GM12891 (cell line): ENCODE measurements at regions not wholly inside any gene's neighbourhood (a gene's known extent, or its start where the extent isn't known, plus 50 kb on each side); places are given as distances from the start of the nearest gene placed in this dataset.

ENCODE experiments used
- DNase-seq: peaks from one replicate; pipeline ENCODE4 v3.0.0; 2011; ENCODE audit warnings: low spot score; ENCODE audit not compliant: insufficient read length
- FAIRE-seq: peaks from 2 replicates; lab custom pipeline; 2011; peaks lifted over from hg19 to GRCh38; lab: Jason Lieb, UNC
- PAX5 ChIP-seq: IDR thresholded peaks from 2 replicates; pipeline ENCODE4 v1.6.1; 2011; ENCODE audit warnings: low read length, moderate library complexity, mild to moderate bottlenecking; ENCODE audit not compliant: insufficient read depth, severe bottlenecking
- POLR2A ChIP-seq: IDR thresholded peaks from 2 replicates; pipeline ENCODE4 v1.6.1; 2011; ENCODE audit warnings: low read depth, low read length, control low read depth
- POLR2AphosphoS5 ChIP-seq: IDR thresholded peaks from 2 replicates; pipeline ENCODE4 v1.6.1; 2011; ENCODE audit warnings: low read depth, low read length, control low read depth
- POU2F2 ChIP-seq: IDR thresholded peaks from 2 replicates; pipeline ENCODE4 v1.6.1; 2011; ENCODE audit warnings: low read depth, mild to moderate bottlenecking, control low read depth, low read length, moderate library complexity
- SPI1 ChIP-seq: IDR thresholded peaks from 2 replicates; pipeline ENCODE4 v1.6.1; 2011; ENCODE audit warnings: low read depth, low read length, control low read depth
- TAF1 ChIP-seq: IDR thresholded peaks from 2 replicates; pipeline ENCODE4 v1.6.1; 2011; ENCODE audit warnings: low read depth, low read length, control low read depth

GRCh38 chr14:89027097-89027740, 202.8 kb downstream of the TTC8 start:
- FAIRE-seq (peak; percentile 94), DNase-seq (peak; percentile 94)
- TF ChIP-seq PAX5 (no peak), POLR2A (no peak)

GRCh38 chr14:89028462-89029134, 204.1 kb downstream of the TTC8 start:
- no peak for FAIRE-seq
- TF ChIP-seq POU2F2 = no peak
- no peak for DNase-seq

- FAIRE-seq (no peak), DNase-seq (no peak)
- TF ChIP-seq POLR2AphosphoS5 (no peak), POLR2A (no peak), TAF1 (no peak), POU2F2 (no peak), SPI1 (no peak), PAX5 (no peak)
Observed at GRCh38 chr14:89029961-89030694, 205.7 kb downstream of the TTC8 start.

GRCh38 chr14:89030921-89031320, 206.5 kb downstream of the TTC8 start:
- DNase-seq (no peak), FAIRE-seq (no peak)
- TF ChIP-seq POU2F2 (no peak), SPI1 (no peak), TAF1 (no peak), POLR2AphosphoS5 (no peak), POLR2A (no peak), PAX5 (no peak)

GRCh38 chr14:89032086-89032649, 207.7 kb downstream of the TTC8 start:
- DNase-seq (no peak), FAIRE-seq (no peak)
- TF ChIP-seq PAX5 (no peak), POLR2AphosphoS5 (no peak), TAF1 (no peak), POU2F2 (no peak), POLR2A (no peak), SPI1 (no peak)

- TF ChIP-seq SPI1 (no peak), TAF1 (no peak), POLR2A (no peak), POU2F2 (no peak), POLR2AphosphoS5 (no peak), PAX5 (no peak)
- DNase-seq = no peak
- FAIRE-seq = no peak
Observed at GRCh38 chr14:89033756-89034155, 209.3 kb downstream of the TTC8 start.

- TF ChIP-seq SPI1 (no peak), POLR2A (no peak), POLR2AphosphoS5 (no peak), POU2F2 (no peak), TAF1 (no peak), PAX5 (no peak)
- no peak for DNase-seq
- no peak for FAIRE-seq
Observed at GRCh38 chr14:89036371-89036770, 211.9 kb downstream of the TTC8 start.

GRCh38 chr14:89037065-89037464, 212.6 kb downstream of the TTC8 start:
- TF ChIP-seq TAF1 = no peak
- no peak for TF ChIP-seq POLR2AphosphoS5
- TF ChIP-seq PAX5 = no peak
- TF ChIP-seq POLR2A = no peak
- no peak for TF ChIP-seq SPI1
- no peak for TF ChIP-seq POU2F2
- no peak for DNase-seq
- FAIRE-seq = no peak

GRCh38 chr14:89040080-89040459, 215.6 kb downstream of the TTC8 start:
- TF ChIP-seq SPI1 = no peak
- TF ChIP-seq POLR2A = no peak
- TF ChIP-seq POU2F2 = no peak
- TF ChIP-seq POLR2AphosphoS5 = no peak
- TF ChIP-seq TAF1 = no peak
- no peak for TF ChIP-seq PAX5
- FAIRE-seq (no peak), DNase-seq (peak; percentile 18)
